ENCODE measurements at regions not wholly inside any gene's neighbourhood (a gene's known extent, or its start where the extent isn't known, plus 50 kb on each side); places are given as distances from the start of the nearest gene placed in this dataset.

DNA sequence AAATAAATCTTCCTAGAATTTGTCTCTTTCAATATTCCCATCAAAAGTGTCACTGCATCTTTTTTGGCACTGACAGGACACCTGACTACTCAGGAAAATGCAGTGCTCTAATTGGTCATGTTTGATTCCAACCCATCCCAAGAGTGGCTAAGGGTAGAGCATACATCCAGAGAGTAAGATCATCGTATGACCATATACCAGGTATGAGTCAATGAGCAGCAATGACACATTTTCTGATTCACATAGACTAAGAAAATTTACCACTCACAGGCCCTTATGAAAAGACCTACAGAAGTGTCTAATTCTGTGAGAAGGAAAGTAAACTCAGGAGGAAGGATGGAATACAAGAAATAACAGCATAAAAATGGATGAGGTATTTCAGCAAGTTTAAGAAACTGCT is 434.2 kb downstream of the ZIC1 start:
- no peaks in the 10 kb centered on the region for H3K36me3 ChIP-seq (ENCODE audit: control insufficient read depth, insufficient read depth, low read length)
- WGBS, 2 experiments (ENCODE audit: insufficient coverage in 2 of 2), result no CpG with 5 or more reads among the region's 1 CpG
- no peak overlapping the region for H3K4me3 ChIP-seq (ENCODE audit: extremely low read depth, insufficient read depth, low read length, poor library complexity, severe bottlenecking)
- H3K27ac ChIP-seq (ENCODE audit: low read depth, low read length, severe bottlenecking), result no peak overlapping the region
- no peaks in the 10 kb centered on the region for H3K4me1 ChIP-seq (ENCODE audit: control insufficient read depth, insufficient read depth, low read length, poor library complexity, severe bottlenecking)
- no peaks in the 10 kb centered on the region for H3K9me3 ChIP-seq (ENCODE audit: control insufficient read depth, low read length)

DNA sequence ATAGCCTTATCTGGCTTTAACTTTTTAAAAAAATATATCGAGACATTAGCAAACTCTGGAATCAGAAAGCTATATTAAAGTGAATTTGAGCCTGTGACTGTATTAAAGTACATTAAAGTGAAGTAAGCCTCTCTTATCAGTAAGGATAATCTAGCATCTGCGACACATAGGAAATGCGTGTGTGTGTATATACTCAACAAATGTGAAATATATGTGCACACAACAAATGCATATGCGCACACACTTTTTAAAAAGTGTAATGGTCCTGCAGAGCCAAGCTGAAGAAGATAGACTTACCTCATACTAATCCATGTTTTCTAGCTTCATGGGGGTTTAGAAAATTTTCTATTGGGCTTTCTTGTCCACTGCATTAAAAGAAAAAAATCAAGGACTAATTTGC is 437.1 kb downstream of the ZIC1 start:
- Histone ChIP-seq H3K4me1 (ENCODE audit: control insufficient read depth, insufficient read depth, low read length, poor library complexity, severe bottlenecking) (no peaks in the 10 kb centered on the region), H3K9me3 (ENCODE audit: control insufficient read depth, low read length) (no peaks in the 10 kb centered on the region), H3K36me3 (ENCODE audit: control insufficient read depth, insufficient read depth, low read length) (no peaks in the 10 kb centered on the region), H3K27ac (ENCODE audit: low read depth, low read length, severe bottlenecking) (no peak overlapping the region), H3K4me3 (ENCODE audit: extremely low read depth, insufficient read depth, low read length, poor library complexity, severe bottlenecking) (no peak overlapping the region)
- WGBS, 2 experiments (ENCODE audit: insufficient coverage in 2 of 2), result no CpG with 5 or more reads among the region's 4 CpGs

DNA sequence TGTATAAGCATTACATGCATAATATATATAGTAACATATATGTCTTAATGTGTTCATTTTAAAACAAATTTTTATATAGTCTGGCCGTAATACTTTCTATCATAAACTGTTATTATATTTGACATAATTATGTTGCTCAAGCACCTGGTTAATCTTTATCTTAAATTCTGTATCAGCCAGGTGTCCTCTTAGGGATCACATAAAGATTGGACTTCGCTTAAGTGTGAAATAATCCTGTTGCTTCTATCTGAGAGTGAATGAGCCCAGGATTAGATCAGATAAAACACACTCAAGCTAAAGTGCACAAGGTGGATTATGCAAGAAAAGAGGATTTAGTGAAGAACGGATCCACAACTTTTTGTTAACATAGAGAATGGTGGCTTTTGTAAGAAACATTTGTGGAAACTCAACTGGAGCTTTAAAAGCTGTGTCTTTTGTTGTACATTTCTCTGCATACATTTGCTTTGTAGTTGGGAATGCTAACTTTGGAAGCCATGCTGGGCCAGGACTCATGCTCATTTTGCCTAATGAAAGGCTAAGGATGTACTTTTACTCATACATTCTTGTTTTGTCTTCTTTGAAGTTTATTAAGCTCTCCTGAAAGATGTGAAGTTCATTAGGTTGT is 437.8 kb downstream of the ZIC1 start:
- Histone ChIP-seq H3K4me1 (ENCODE audit: control insufficient read depth, insufficient read depth, low read length, poor library complexity, severe bottlenecking) (no peaks in the 10 kb centered on the region), H3K27ac (ENCODE audit: low read depth, low read length, severe bottlenecking) (no peak overlapping the region), H3K9me3 (ENCODE audit: control insufficient read depth, low read length) (no peaks in the 10 kb centered on the region), H3K36me3 (ENCODE audit: control insufficient read depth, insufficient read depth, low read length) (no peaks in the 10 kb centered on the region), H3K4me3 (ENCODE audit: extremely low read depth, insufficient read depth, low read length, poor library complexity, severe bottlenecking) (no peak overlapping the region)
- 78 to 85% methylated on average over 1 to 2 of the region's 3 CpGs for WGBS, 2 experiments (ENCODE audit: insufficient coverage in 2 of 2)

DNA sequence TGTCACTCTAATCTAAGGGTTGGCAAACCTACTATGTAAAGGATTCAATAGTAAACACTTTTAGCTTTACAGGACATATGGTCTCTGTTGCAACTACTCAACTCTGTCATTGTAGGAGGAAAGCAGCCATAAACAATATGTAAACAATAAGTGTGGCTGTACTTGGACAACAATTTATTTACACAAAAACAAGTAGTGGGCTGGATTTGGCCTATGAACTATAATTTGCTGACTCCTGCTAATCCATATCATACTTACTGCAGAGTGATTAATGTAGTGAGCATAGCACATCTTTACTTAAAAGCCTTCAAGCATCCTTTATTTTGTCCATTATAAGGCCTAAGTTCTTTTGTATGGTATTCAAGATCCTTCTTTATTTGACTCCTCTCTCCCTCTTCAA is 441.9 kb downstream of the ZIC1 start:
- H3K4me3 ChIP-seq (ENCODE audit: extremely low read depth, insufficient read depth, low read length, poor library complexity, severe bottlenecking), result no peak overlapping the region
- no peaks in the 10 kb centered on the region for H3K4me1 ChIP-seq (ENCODE audit: control insufficient read depth, insufficient read depth, low read length, poor library complexity, severe bottlenecking)
- no peak overlapping the region for H3K27ac ChIP-seq (ENCODE audit: low read depth, low read length, severe bottlenecking)
- no peaks in the 10 kb centered on the region for H3K9me3 ChIP-seq (ENCODE audit: control insufficient read depth, low read length)
- H3K36me3 ChIP-seq (ENCODE audit: control insufficient read depth, insufficient read depth, low read length), result no peaks in the 10 kb centered on the region

DNA sequence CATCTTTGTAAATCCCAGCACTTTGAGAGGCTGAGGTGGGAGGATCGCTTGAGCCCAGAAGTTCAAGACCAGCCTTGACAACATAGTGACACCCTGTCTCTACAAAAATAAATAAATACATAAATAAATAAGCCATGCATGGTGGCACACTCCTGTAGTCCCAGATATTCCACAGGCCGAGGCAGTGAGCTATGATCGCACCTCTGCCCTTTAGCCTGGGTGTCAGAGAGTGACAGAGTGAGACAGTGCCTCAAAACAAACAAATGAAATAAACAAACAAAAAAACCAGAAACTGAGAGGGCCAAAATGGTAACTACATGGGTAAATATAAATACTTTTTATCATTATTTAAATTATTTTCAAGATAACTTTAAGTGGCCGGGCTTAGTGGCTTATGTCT is 445.4 kb downstream of the ZIC1 start:
- WGBS, 2 experiments (ENCODE audit: insufficient coverage in 2 of 2), result 100% methylated on average over 2 of the region's 4 CpGs
- Histone ChIP-seq H3K27ac (ENCODE audit: low read depth, low read length, severe bottlenecking) (no peak overlapping the region), H3K9me3 (ENCODE audit: control insufficient read depth, low read length) (no peaks in the 10 kb centered on the region), H3K4me1 (ENCODE audit: control insufficient read depth, insufficient read depth, low read length, poor library complexity, severe bottlenecking) (no peaks in the 10 kb centered on the region), H3K36me3 (ENCODE audit: control insufficient read depth, insufficient read depth, low read length) (no peaks in the 10 kb centered on the region), H3K4me3 (ENCODE audit: extremely low read depth, insufficient read depth, low read length, poor library complexity, severe bottlenecking) (no peak overlapping the region)

DNA sequence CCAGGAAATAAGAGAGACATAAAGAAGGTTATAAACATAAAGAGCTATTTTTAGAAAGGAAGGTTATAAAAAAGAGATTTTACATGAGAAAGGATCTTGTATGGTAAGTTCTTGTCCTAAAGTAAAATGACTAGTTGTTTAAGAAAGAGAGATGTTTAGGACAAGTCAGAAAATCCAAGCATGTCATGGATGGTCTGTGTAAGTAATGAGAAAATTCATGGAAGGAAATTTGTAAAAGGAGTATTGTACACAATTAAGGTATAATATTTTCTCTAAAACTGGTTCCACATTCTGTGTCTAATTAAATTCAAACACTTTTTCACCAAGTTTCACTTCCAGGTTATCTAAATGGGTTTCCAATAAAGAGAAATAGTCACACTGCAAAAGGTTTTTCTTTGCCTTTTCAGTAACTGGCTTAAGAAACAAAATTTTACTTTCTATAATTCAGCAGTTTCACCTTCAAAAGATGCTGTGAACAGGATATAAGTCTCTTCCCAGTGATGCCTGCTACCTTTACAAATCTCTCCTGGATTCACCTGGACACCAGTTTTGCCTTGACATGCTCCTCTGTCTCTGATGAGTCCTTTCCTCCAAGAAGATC is 455.7 kb downstream of the ZIC1 start:
- peaks cover 27% of the 10 kb centered on the region for H3K9me3 ChIP-seq (ENCODE audit: control insufficient read depth, low read length)
- no peak overlapping the region for H3K4me3 ChIP-seq (ENCODE audit: extremely low read depth, insufficient read depth, low read length, poor library complexity, severe bottlenecking)

DNA sequence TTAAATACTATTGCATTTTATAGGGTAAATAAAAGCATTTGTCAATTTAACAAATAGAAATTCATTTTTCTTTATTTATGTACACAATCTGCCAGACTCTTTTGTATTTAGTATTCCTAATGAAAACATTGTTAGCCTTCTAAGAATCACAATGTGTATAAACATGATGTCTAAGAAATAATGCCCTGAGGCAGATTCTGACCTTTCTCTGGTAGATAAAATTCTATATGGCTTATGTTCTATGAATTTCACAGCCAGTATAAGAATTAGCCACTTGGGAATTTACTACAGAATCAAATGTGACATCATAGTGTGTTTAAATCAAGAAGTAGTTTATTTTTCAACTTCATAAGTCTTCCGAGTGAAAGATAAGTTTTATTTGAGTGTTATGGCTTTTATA is 457.4 kb downstream of the ZIC1 start:
- Histone ChIP-seq H3K9me3 (ENCODE audit: control insufficient read depth, low read length) (peaks cover 27% of the 10 kb centered on the region), H3K4me3 (ENCODE audit: extremely low read depth, insufficient read depth, low read length, poor library complexity, severe bottlenecking) (no peak overlapping the region), H3K36me3 (ENCODE audit: control insufficient read depth, insufficient read depth, low read length) (no peaks in the 10 kb centered on the region), H3K27ac (ENCODE audit: low read depth, low read length, severe bottlenecking) (no peak overlapping the region), H3K4me1 (ENCODE audit: control insufficient read depth, insufficient read depth, low read length, poor library complexity, severe bottlenecking) (no peaks in the 10 kb centered on the region)
- WGBS, 2 experiments (ENCODE audit: insufficient coverage in 2 of 2), result no CpG with 5 or more reads among the region's 1 CpG

More for the DNA sequence above, 455.7 kb downstream of the ZIC1 start:
- no peaks in the 10 kb centered on the region for H3K4me1 ChIP-seq (ENCODE audit: control insufficient read depth, insufficient read depth, low read length, poor library complexity, severe bottlenecking)
- no peaks in the 10 kb centered on the region for H3K36me3 ChIP-seq (ENCODE audit: control insufficient read depth, insufficient read depth, low read length)
- H3K27ac ChIP-seq (ENCODE audit: low read depth, low read length, severe bottlenecking), result no peak overlapping the region

DNA sequence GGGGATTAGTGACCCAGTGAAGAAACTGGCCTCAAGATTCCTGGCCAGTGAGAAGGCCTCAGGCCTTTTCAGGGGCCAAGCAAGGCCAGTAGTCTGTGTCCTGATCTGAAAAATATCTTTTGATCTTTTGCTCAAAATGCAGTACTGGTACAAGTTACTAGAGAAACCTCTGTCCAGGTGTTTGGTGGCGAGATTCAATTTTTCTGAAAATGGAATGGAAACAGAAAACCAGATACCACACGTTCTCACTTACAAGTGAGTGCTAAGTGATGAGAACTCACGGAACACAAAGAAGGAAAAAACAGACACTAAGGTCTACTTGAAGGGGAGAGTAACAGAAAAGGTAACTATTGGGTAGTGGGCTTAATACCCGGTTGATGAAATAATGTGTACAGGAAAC is 463.4 kb downstream of the ZIC1 start:
- H3K4me1 ChIP-seq (ENCODE audit: control insufficient read depth, insufficient read depth, low read length, poor library complexity, severe bottlenecking), result no peaks in the 10 kb centered on the region
- no peak overlapping the region for H3K4me3 ChIP-seq (ENCODE audit: extremely low read depth, insufficient read depth, low read length, poor library complexity, severe bottlenecking)
- H3K9me3 ChIP-seq (ENCODE audit: control insufficient read depth, low read length), result peaks cover 4% of the 10 kb centered on the region
- no peaks in the 10 kb centered on the region for H3K36me3 ChIP-seq (ENCODE audit: control insufficient read depth, insufficient read depth, low read length)
- no peak overlapping the region for H3K27ac ChIP-seq (ENCODE audit: low read depth, low read length, severe bottlenecking)
- 86 to 94% methylated on average over 1 to 3 of the region's 4 CpGs for WGBS, 2 experiments (ENCODE audit: insufficient coverage in 2 of 2)

DNA sequence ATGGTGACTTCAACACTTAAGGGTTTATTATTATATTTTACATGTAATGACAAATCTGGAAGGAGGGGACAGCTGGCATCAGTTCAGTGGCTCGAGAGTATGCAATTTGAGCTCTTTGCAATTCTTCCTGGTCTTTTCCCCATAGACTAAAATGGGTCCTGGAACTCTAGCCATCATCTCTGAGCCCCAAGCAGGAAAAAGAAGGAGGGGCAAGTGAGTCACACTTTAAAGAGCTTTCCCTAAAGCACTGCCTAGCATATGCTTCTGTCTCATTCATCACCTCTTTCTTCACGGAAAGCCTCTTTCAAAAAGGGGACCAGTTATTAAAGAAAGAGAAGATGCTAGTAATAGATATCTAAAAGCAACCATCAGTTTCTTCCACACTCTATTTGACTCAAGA is 466.3 kb downstream of the ZIC1 start:
- Histone ChIP-seq H3K9me3 (ENCODE audit: control insufficient read depth, low read length) (peaks cover 7% of the 10 kb centered on the region), H3K4me1 (ENCODE audit: control insufficient read depth, insufficient read depth, low read length, poor library complexity, severe bottlenecking) (no peaks in the 10 kb centered on the region), H3K4me3 (ENCODE audit: extremely low read depth, insufficient read depth, low read length, poor library complexity, severe bottlenecking) (no peak overlapping the region), H3K27ac (ENCODE audit: low read depth, low read length, severe bottlenecking) (no peak overlapping the region), H3K36me3 (ENCODE audit: control insufficient read depth, insufficient read depth, low read length) (no peaks in the 10 kb centered on the region)
- WGBS, 2 experiments (ENCODE audit: insufficient coverage in 2 of 2), result no CpG with 5 or more reads among the region's 2 CpGs

DNA sequence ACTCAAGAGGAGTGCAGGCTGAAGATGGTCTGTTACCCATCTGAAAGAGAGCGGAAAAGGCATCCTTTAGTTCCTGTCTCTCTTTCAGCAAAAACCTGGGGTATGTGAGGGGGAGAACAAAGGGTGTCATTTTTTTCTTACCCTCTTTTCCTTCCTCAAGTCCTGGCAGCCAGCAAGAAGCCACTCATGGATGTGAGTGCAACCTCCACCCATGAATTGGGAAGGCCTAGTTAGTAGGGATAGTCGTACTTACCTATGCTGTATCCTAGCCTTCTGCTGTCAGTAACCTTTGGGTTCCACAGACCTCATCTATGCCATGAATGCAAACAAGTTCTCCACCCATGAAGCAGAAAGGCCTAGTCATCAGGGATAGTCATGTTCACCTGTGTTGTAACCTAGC is 472.8 kb downstream of the ZIC1 start:
- Histone ChIP-seq H3K27ac (ENCODE audit: low read depth, low read length, severe bottlenecking) (no peak overlapping the region), H3K4me3 (ENCODE audit: extremely low read depth, insufficient read depth, low read length, poor library complexity, severe bottlenecking) (no peak overlapping the region), H3K36me3 (ENCODE audit: control insufficient read depth, insufficient read depth, low read length) (no peaks in the 10 kb centered on the region), H3K9me3 (ENCODE audit: control insufficient read depth, low read length) (peaks cover 27% of the 10 kb centered on the region), H3K4me1 (ENCODE audit: control insufficient read depth, insufficient read depth, low read length, poor library complexity, severe bottlenecking) (no peaks in the 10 kb centered on the region)
- 80% methylated on average over 1 of the region's 2 CpGs; no CpG with 5 or more reads in 1 of the 2 experiments for WGBS, 2 experiments (ENCODE audit: insufficient coverage in 2 of 2)

DNA sequence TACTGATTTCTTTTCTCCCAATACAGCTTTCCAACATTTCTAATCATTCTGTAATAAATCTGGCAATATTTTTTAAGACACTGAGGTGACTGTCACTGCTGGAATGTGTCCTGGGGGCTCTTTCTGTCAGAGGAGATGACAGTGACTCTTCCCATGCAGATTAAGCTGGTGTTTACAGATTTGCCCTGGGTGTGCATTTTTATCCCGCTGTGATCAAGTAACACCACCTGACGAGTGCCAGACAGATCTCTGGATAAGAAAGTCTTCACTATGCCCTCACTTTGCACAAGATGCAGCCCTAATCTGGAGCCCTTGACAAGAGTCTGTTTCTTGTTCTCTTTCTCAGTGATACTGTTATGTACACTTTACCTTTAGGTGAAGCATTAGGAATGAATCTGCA is 477.7 kb downstream of the ZIC1 start:
- no peak overlapping the region for H3K4me3 ChIP-seq (ENCODE audit: extremely low read depth, insufficient read depth, low read length, poor library complexity, severe bottlenecking)
- H3K27ac ChIP-seq (ENCODE audit: low read depth, low read length, severe bottlenecking), result peak overlapping the region; percentile 12
- no peaks in the 10 kb centered on the region for H3K4me1 ChIP-seq (ENCODE audit: control insufficient read depth, insufficient read depth, low read length, poor library complexity, severe bottlenecking)
- H3K9me3 ChIP-seq (ENCODE audit: control insufficient read depth, low read length), result peaks cover 7% of the 10 kb centered on the region
- WGBS, 2 experiments (ENCODE audit: insufficient coverage in 2 of 2), result 48% methylated on average over 2 of the region's 2 CpGs
- no peaks in the 10 kb centered on the region for H3K36me3 ChIP-seq (ENCODE audit: control insufficient read depth, insufficient read depth, low read length)

Data from mesodermal cell (in vitro differentiated cells).